ENCODE measurements at regions not wholly inside any gene's neighbourhood (a gene's known extent, or its start where the extent isn't known, plus 50 kb on each side); places are given as distances from the start of the nearest gene placed in this dataset.

DNA sequence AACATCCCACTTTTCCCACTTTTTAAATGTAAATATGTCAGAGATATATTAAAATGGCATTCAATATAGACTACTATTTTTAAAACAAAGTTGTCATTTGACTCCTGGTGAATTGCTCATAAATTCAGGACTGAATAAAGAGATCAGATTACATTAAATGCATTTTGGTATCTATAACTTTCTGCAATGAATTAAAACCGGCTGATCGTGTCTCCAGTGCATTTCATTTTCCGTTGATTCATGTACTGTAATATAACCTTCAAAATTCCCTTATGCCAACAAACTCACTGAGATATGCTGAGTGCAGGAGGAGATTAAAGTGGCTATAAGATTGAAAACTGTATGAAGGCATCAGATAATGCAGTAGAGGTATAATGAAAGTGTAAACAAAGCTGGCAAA is 361.1 kb upstream of the CDIN1 start:
- TF ChIP-seq, protein P1, sequence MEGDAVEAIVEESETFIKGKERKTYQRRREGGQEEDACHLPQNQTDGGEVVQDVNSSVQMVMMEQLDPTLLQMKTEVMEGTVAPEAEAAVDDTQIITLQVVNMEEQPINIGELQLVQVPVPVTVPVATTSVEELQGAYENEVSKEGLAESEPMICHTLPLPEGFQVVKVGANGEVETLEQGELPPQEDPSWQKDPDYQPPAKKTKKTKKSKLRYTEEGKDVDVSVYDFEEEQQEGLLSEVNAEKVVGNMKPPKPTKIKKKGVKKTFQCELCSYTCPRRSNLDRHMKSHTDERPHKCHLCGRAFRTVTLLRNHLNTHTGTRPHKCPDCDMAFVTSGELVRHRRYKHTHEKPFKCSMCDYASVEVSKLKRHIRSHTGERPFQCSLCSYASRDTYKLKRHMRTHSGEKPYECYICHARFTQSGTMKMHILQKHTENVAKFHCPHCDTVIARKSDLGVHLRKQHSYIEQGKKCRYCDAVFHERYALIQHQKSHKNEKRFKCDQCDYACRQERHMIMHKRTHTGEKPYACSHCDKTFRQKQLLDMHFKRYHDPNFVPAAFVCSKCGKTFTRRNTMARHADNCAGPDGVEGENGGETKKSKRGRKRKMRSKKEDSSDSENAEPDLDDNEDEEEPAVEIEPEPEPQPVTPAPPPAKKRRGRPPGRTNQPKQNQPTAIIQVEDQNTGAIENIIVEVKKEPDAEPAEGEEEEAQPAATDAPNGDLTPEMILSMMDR (IDR thresholded peaks at IDR 0.05; ENCODE audit: insufficient read depth, low read depth, low read length), result no peak
- TF ChIP-seq EZH2 (IDR thresholded peaks at IDR 0.05; ENCODE audit: insufficient read depth, low read length), result no peak

Data from astrocyte (in vitro differentiated cells and primary cell).